HAP-1 (cell line): ENCODE measurements at regions not wholly inside any gene's neighbourhood (a gene's known extent, or its start where the extent isn't known, plus 50 kb on each side); places are given as distances from the start of the nearest gene placed in this dataset.

Experiments
- DNase-seq, 2 experiments: peaks; one replicate each; pipeline ENCODE4 v3.0.0-alpha.2; 2016 to 2020; ENCODE audit warnings: low spot score in 2 of 2
- H3K27me3 ChIP-seq: fragments of 250-450 bp; sonication (Bioruptor Pico); 2 replicates; pipeline ENCODE4 v1.5.1; 2020; ENCODE audit warnings: low read depth, mild to moderate bottlenecking, moderate library complexity
- H3K36me3 ChIP-seq: fragments of 250-450 bp; sonication (Bioruptor Pico); replicated peaks from 2 replicates; pipeline ENCODE4 v1.5.1; 2020; ENCODE audit warnings: mild to moderate bottlenecking
- H3K4me1 ChIP-seq: fragments of 250-450 bp; sonication (Bioruptor Pico); 2 replicates; pipeline ENCODE4 v1.5.1; 2020; ENCODE audit warnings: mild to moderate bottlenecking
- H3K4me3 ChIP-seq: fragments of 250-450 bp; sonication (Bioruptor Pico); 2 replicates; pipeline ENCODE4 v1.5.1; 2020; ENCODE audit warnings: mild to moderate bottlenecking, moderate library complexity
- H3K9me3 ChIP-seq: fragments of 250-450 bp; sonication (Bioruptor Pico); 2 replicates; pipeline ENCODE4 v1.5.1; 2020; ENCODE audit warnings: mild to moderate bottlenecking, moderate library complexity
- in situ Hi-C: fragments of 300-500 bp; cut with MboI; formaldehyde crosslinking; loops from 3 replicates; pipeline ENCODE4 v1.14.3; 2020; ENCODE audit warnings: low sequenced_read_pairs, inconsistent platforms, mixed read lengths

DNA sequence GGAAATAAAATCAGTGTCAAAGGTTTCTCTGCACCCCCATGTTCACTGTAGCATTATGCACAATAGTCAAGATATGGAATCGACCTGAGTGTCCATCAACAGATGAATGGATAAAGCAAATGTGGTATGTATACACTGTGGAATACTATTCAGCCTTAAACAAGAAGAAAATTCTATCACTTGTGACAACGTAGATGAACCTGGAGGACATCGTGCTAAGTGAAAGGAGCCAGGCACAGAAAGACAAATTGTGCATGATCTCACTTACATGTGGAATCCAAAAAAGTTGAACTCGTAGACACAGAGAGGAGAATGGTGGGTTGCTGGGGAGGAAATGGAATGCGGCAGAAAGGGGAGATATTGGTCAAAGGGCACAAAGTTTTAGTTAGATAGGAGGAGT is 136.3 kb upstream of the ESR1 start:
- H3K9me3 ChIP-seq, result no peaks in the 10 kb centered on the region
- no peak overlapping the region for H3K4me3 ChIP-seq
- in situ Hi-C loops, result no loop called here
- no peaks in the 10 kb centered on the region for H3K4me1 ChIP-seq
- H3K27me3 ChIP-seq, result no peaks in the 10 kb centered on the region
- no peak for DNase-seq
- no peaks in the 10 kb centered on the region for H3K36me3 ChIP-seq

DNA sequence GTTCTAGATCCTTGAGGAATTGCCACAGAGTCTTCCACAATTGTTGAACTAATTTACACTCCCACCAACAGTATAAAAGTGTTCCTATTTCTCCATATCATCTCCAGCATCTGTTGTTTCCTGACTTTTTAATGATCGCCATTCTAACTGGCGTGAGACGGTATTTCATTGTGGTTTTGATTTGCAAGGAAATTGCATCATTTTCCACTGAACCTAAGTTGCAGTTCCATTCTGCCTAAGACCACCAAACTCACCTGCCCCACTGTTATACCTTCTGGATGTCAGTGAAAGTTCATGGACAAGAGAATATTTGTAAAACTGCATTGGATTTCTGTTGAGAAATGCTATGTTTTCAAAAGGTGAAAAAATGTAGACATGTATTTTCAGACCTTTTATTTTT is 132.9 kb upstream of the ESR1 start:
- H3K9me3 ChIP-seq, result no peaks in the 10 kb centered on the region
- in situ Hi-C loops, result no loop called here

DNA sequence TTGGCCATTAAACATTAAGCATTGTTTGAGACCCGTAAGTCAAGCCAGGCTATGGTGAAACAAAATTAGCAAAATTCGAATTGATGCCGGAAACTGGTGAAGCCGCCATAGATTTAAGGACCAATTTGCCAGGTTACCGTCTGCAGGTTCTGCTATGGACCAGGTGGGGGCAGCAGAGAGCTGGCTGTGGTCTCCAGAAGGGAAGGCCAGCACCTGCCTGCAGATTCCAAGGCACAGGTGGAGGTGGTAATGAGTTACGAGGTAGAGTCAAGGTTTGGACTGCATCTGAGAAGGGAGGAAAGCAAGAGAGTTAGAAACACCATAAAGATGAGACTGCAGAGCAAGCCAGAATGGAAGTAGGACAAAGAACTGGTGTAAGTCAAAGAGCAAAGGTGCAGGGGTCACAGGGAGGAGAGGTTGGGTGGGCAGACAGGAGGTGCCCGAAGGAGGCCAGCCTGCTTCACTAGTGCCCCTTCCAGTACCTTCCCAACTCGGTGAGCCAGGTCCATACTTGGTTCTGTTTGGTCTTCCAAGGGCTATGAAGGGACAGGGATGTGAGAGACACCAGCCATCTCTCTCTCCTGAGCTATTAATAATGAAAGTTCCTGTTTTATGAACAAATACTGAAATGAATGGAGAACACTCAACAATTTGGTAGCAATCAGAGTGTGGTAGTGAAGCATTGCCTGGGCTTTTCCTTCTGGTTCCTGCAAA is 131.6 kb upstream of the ESR1 start:
- Histone ChIP-seq H3K9me3 (no peaks in the 10 kb centered on the region), H3K4me3 (no peak overlapping the region), H3K27me3 (no peaks in the 10 kb centered on the region), H3K4me1 (no peaks in the 10 kb centered on the region), H3K36me3 (no peaks in the 10 kb centered on the region)
- in situ Hi-C loops, result no loop called here
- peak; percentile 27 to 67 for DNase-seq

More for the DNA sequence above, 132.9 kb upstream of the ESR1 start:
- Histone ChIP-seq H3K4me3 (no peak overlapping the region), H3K36me3 (no peaks in the 10 kb centered on the region), H3K27me3 (no peaks in the 10 kb centered on the region), H3K4me1 (no peaks in the 10 kb centered on the region)
- DNase-seq, result no peak

DNA sequence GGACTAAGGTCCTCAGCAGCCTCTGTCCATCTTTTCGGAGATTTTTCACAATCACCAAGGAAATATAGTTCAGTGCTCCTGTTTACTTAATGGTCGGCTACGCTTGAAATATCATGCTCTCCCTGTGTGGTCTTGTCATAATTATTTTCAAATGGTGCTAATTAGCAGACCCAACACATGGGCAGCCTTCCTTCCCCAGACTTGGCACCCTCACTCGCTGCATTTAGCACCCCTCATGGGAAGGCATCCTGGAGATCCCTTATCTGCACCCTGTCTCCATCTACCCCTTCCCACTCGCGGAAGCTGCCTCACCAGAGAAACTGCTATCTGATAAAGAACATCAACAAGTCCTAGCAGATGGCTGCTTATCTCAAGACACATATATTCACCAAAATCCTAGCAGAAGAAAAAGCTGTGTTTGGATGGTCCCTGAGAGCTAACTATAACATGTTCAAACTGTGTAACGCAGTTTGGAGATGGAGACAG is 131.0 kb upstream of the ESR1 start:
- Histone ChIP-seq H3K9me3 (no peaks in the 10 kb centered on the region), H3K4me1 (no peaks in the 10 kb centered on the region), H3K27me3 (no peaks in the 10 kb centered on the region), H3K36me3 (no peaks in the 10 kb centered on the region), H3K4me3 (no peak overlapping the region)
- no peak for DNase-seq
- in situ Hi-C loops, result no loop called here

DNA sequence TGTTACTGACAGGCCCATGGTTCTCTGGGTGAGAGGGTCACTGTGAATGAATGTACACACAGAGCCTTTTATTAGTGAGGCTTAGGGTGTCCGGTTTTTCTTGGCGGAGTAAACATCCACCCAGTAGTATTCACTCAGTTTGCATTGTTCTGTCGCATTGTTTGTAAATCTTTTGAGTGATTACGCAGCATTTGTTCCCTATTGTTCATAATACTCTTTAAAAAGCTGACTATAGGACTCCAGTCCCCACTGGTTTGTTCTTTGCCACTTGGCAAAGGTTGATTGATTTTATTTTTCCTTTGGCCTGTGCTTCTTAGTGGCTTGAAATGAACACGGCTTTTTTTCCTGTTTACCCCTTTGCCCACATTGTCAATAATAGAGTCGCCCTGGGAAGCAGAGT is 130.1 kb upstream of the ESR1 start:
- H3K9me3 ChIP-seq, result no peaks in the 10 kb centered on the region
- H3K4me1 ChIP-seq, result no peaks in the 10 kb centered on the region
- no peaks in the 10 kb centered on the region for H3K36me3 ChIP-seq
- H3K4me3 ChIP-seq, result no peak overlapping the region
- peak in 1 of 2 experiments; percentile 12 for DNase-seq
- H3K27me3 ChIP-seq, result no peaks in the 10 kb centered on the region
- in situ Hi-C loops, result no loop called here

DNA sequence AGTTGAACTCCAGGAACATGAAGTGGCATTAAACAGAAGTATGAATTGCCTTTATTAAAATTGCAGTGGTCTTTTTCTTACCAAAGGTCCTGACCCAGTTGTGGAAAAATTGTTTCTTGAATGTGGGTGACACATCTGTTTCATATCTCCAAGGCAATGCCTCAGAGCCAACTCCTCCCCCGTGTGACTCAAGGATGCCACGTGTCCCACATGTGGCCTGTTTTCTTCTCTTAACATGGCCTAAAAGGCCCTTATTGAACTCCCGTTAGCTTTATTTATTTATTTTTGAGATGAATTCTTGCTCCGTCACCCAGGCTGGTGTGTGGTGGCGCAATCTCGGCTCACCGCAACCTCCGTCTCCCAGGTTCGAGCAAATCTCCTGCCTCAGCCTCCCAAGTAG is 128.4 kb upstream of the ESR1 start:
- H3K4me1 ChIP-seq, result no peaks in the 10 kb centered on the region
- no peak for DNase-seq
- no peak overlapping the region for H3K4me3 ChIP-seq
- no peaks in the 10 kb centered on the region for H3K36me3 ChIP-seq
- in situ Hi-C loops, result no loop called here
- no peaks in the 10 kb centered on the region for H3K27me3 ChIP-seq
- H3K9me3 ChIP-seq, result no peaks in the 10 kb centered on the region

DNA sequence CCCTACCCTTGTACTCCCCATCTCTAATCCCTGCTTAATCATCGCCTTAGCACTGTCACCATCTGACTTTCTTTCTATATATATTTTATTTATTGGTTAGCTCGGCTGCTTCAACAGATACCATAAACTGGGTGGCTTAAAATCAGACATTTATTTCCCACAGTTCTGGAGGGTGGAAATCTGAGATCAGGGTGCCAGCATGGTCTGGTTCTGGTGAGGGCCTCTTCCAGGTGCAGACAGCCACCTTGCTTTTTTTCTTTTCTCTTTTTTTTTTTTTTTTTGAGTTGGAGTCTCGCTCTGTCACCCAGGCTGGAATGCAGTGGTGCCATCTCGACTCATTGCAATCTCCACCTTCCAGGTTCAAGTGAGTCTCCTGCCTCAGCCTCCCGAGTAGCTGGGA is 127.5 kb upstream of the ESR1 start:
- in situ Hi-C loops, result no loop called here

DNA sequence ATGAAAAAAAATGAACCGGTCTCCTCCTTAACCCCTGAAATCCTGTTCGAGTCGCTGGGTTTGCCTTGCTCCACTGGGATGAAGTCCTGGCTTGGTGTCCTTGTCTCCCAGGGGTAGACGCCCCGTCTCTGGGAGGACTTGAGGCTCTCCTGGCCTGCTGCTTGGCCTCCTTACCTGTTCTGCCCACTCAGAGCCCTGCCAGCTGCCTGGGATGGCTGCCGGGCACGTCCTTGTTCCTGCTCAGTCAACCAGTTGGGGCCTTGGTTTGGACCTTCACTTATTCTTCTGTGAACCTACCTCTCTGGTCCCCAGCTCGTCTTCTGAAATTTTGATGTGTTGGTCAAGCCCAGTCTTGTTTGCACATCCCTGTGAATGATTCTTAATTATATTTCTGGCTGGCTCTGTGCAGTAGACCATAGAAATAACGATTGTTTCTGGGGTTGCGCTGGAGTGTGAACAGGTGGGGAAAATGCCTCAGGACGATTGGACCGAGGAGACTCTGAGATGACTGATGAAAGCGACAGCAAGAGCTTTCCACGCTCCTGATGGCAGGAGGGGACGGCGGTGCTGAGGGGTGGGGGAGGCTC is 126.5 kb upstream of the ESR1 start:
- H3K36me3 ChIP-seq, result no peaks in the 10 kb centered on the region
- no peaks in the 10 kb centered on the region for H3K9me3 ChIP-seq
- H3K4me3 ChIP-seq, result no peak overlapping the region
- no peak for DNase-seq
- H3K4me1 ChIP-seq, result no peaks in the 10 kb centered on the region
- in situ Hi-C loops, result no loop called here
- H3K27me3 ChIP-seq, result no peaks in the 10 kb centered on the region

More for the DNA sequence above, 127.5 kb upstream of the ESR1 start:
- Histone ChIP-seq H3K27me3 (no peaks in the 10 kb centered on the region), H3K9me3 (no peaks in the 10 kb centered on the region), H3K4me3 (no peak overlapping the region), H3K36me3 (no peaks in the 10 kb centered on the region), H3K4me1 (no peaks in the 10 kb centered on the region)
- no peak for DNase-seq

DNA sequence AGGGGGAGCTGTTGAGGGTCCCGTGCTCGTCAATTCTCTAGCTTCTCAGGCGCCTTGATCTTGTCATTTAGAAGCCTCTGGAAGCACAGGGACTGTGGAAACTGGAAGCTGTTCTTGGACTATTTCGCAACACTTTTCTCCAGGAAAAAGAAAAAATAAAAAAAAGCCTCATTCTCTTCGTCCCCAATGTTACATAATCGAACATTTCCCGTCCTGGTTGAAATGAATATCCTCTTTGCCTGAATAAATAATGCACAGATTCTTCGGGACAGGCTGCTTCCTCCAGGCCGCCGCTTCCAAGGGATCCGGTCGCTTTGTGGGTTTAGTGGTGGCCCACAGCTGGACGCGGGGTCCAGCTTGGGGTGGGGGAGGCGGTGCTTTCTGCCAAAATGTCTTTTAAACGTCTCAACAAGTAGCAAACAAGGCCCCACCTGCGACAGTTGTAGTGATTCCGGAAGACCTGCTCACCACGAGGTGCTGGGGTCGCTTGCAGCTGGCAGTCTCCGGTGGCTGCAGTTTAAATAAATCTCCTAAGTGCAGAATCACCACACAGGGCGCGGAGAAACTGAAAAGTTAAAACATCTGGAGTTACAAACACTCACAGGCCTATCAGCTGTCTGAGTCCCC is 125.9 kb upstream of the ESR1 start:
- Histone ChIP-seq H3K4me1 (no peaks in the 10 kb centered on the region), H3K4me3 (no peak overlapping the region), H3K27me3 (no peaks in the 10 kb centered on the region), H3K36me3 (no peaks in the 10 kb centered on the region), H3K9me3 (no peaks in the 10 kb centered on the region)
- in situ Hi-C loops, result no loop called here
- no peak for DNase-seq

DNA sequence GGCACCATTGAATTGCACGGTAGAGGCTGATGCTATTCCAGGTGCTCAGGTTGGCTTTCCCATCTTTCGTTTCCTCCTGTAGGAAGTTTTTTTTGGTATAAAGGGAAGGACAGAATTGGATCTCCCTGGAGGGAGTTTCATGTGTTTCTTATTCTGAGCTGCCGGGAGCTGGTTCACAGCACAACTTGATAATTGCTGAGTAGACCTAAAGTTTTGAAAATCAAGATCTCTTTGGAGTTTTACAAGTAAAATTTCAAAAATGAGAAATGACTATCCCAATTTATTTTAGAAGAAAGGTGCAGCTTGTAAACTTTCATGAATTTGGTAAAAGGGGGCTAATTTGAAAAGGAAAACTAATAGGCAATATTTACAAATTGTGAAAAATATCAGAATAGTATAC is 125.2 kb upstream of the ESR1 start:
- H3K9me3 ChIP-seq, result no peaks in the 10 kb centered on the region
- H3K4me3 ChIP-seq, result no peak overlapping the region
- no peaks in the 10 kb centered on the region for H3K36me3 ChIP-seq
- H3K27me3 ChIP-seq, result no peaks in the 10 kb centered on the region
- DNase-seq, result no peak
- in situ Hi-C loops, result no loop called here
- H3K4me1 ChIP-seq, result no peaks in the 10 kb centered on the region

DNA sequence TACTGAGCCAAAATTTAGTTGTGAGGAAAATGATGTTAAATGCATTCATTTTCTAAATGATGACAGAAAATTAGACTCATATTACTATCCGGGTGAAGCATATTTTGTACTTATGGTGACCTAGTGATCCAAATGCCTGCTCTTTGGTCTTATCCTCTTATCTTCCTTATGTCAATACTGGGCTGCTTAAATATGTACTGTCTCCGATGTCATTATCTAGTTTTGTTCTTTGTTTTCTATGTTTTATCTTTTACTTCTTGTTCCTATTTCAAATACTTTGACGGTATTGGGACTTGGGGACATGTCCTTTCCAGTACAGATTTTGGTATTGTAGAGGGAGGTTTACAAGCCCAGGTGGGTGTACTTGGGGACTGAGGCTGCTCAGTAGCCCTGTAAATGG is 124.6 kb upstream of the ESR1 start:
- in situ Hi-C loops, result no loop called here
- Histone ChIP-seq H3K27me3 (no peaks in the 10 kb centered on the region), H3K36me3 (no peaks in the 10 kb centered on the region), H3K4me1 (no peaks in the 10 kb centered on the region), H3K4me3 (no peak overlapping the region), H3K9me3 (no peaks in the 10 kb centered on the region)
- DNase-seq, result no peak

DNA sequence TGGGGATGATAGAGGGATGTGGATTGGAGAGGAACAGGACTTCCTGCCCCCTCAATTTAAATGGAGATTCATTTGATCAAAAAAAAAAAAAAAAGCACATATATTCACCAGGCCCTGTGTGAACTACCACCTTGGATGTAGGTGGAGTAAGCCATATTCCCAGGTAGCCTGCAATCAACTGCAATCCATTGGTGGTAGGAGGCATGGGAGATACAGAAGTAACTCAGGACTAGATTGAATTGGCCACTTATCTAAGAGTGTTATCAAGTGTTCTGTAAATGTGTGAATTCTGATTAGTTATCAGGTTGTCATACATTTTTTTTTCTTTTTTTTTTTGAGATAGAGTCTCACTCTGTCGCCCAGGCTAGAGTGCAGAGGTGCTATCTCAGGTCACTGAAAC is 124.1 kb upstream of the ESR1 start:
- Histone ChIP-seq H3K36me3 (no peaks in the 10 kb centered on the region), H3K4me3 (no peak overlapping the region), H3K4me1 (no peaks in the 10 kb centered on the region), H3K9me3 (no peaks in the 10 kb centered on the region), H3K27me3 (no peaks in the 10 kb centered on the region)
- DNase-seq, result no peak
- in situ Hi-C loops, result no loop called here

DNA sequence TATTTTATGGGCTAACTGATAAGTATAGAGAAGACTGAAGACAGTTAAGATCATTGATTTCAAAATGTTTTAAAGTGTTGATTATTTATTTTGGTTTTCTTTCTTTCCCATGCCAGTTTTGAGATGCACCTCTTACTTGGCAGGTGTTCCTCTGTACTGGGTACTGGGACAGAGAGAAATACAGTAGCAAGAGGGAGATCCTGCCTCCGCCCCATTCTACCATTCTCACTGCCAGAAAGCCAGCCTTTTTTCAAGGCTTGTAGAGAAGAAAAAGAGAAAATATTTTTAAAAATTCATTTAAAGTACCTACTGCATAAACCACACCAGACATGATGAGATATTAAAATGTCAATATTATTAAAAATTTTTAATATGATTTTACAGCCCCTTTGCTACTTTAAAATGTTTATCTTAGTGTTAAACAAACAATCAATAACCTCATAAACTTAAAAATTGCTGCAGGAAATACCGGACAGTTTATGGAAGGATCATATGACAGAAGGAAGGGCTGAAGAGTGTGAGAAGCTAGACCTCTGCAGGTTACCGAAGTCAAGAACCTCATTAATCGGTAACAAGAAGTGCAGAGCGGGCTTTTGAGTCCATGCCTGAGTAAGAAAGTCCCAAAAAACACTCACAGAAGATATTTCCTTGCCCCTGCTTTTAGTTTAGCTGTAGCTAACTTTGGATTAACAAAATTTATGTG is 117.8 kb upstream of the ESR1 start:
- H3K9me3 ChIP-seq, result no peaks in the 10 kb centered on the region
- no peak overlapping the region for H3K4me3 ChIP-seq
- no peak for DNase-seq
- in situ Hi-C loops, result no loop called here
- H3K36me3 ChIP-seq, result no peaks in the 10 kb centered on the region
- no peaks in the 10 kb centered on the region for H3K27me3 ChIP-seq
- no peaks in the 10 kb centered on the region for H3K4me1 ChIP-seq

DNA sequence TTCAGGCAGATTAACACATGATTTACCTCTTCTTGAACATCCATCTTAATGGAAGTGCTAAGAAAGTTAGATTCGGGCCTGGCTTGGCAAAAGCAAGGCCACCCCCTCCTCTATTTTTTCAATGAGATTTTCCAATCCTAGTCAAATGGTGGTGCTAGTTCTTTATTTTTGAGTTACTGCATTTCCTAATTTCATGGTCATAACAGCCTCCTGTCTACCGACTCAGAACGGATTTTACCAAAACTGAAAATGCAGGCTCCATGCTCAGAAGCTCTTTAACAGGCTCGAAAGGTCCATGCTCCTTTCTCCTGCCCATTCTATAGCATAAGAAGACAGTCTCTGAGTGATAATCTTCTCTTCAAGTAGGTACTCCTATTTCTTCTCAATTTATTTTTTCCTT is 117.2 kb upstream of the ESR1 start:
- no peak for DNase-seq
- no peaks in the 10 kb centered on the region for H3K27me3 ChIP-seq
- H3K36me3 ChIP-seq, result no peaks in the 10 kb centered on the region
- H3K9me3 ChIP-seq, result no peaks in the 10 kb centered on the region
- H3K4me1 ChIP-seq, result no peaks in the 10 kb centered on the region
- no peak overlapping the region for H3K4me3 ChIP-seq
- in situ Hi-C loops, result no loop called here
